Brain microvascular endothelial cell (primary cell): ENCODE measurements at regions not wholly inside any gene's neighbourhood (a gene's known extent, or its start where the extent isn't known, plus 50 kb on each side); places are given as distances from the start of the nearest gene placed in this dataset.

Source experiments
- DNase-seq: peaks from one replicate; pipeline ENCODE4 v3.0.0-alpha.2; 2020
- H3K27ac ChIP-seq: fragments of 250-450 bp; sonication (Bioruptor Pico); 2 replicates; pipeline ENCODE4 v1.5.1; 2020; ENCODE audit warnings: mild to moderate bottlenecking, moderate library complexity
- H3K27me3 ChIP-seq: fragments of 250-450 bp; sonication (Bioruptor Pico); replicated peaks from 2 replicates; pipeline ENCODE4 v1.5.1; 2020; ENCODE audit warnings: mild to moderate bottlenecking
- H3K36me3 ChIP-seq: fragments of 250-450 bp; sonication (Bioruptor Pico); replicated peaks from 2 replicates; pipeline ENCODE4 v1.5.1; 2020; ENCODE audit warnings: mild to moderate bottlenecking
- H3K4me3 ChIP-seq: 2 replicates; pipeline ENCODE4 v1.5.1; 2011; ENCODE audit warnings: low read depth, mild to moderate bottlenecking, control low read depth, low read length, moderate library complexity
- in situ Hi-C: cut with HindIII; loops from 2 replicates; pipeline ENCODE4 v1.10.0; 2017; ENCODE audit warnings: low sequenced_read_pairs, low pct_ligation_motif_present
- TF ChIP-seq, protein P1 (sequence below): IDR thresholded peaks from 2 replicates; pipeline ENCODE4 v1.5.1; 2011; ENCODE audit warnings: low read depth, mild to moderate bottlenecking, moderate library complexity, low read length, control low read depth, inconsistent platforms; ENCODE audit errors: missing control alignments

DNA sequence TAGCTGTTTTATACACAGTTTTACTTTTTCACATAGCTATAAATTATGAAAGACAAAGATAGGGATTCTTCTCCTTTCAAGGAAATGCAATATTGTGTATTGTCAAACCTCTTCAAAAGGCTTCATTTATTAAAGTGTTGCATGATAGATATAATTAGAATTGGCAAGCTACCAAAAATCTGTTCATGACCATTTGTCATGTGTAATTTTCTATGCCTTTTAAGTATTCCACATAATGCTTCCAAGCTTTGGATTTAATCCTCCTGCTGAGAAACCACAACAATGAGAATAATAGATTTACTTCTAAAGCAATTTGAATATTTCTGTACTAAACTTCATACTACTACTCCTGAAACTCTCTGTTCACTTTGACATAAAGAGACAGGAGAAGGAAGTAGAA lies 403.2 kb upstream of the CCDC179 start:
- H3K36me3 ChIP-seq, result no peaks in the 10 kb centered on the region
- TF ChIP-seq, protein P1, sequence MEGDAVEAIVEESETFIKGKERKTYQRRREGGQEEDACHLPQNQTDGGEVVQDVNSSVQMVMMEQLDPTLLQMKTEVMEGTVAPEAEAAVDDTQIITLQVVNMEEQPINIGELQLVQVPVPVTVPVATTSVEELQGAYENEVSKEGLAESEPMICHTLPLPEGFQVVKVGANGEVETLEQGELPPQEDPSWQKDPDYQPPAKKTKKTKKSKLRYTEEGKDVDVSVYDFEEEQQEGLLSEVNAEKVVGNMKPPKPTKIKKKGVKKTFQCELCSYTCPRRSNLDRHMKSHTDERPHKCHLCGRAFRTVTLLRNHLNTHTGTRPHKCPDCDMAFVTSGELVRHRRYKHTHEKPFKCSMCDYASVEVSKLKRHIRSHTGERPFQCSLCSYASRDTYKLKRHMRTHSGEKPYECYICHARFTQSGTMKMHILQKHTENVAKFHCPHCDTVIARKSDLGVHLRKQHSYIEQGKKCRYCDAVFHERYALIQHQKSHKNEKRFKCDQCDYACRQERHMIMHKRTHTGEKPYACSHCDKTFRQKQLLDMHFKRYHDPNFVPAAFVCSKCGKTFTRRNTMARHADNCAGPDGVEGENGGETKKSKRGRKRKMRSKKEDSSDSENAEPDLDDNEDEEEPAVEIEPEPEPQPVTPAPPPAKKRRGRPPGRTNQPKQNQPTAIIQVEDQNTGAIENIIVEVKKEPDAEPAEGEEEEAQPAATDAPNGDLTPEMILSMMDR, result no peak
- DNase-seq, result no peak
- H3K4me3 ChIP-seq, result no peak overlapping the region
- no peak overlapping the region for H3K27ac ChIP-seq
- in situ Hi-C loops, result no loop called here
- H3K27me3 ChIP-seq, result no peaks in the 10 kb centered on the region

DNA sequence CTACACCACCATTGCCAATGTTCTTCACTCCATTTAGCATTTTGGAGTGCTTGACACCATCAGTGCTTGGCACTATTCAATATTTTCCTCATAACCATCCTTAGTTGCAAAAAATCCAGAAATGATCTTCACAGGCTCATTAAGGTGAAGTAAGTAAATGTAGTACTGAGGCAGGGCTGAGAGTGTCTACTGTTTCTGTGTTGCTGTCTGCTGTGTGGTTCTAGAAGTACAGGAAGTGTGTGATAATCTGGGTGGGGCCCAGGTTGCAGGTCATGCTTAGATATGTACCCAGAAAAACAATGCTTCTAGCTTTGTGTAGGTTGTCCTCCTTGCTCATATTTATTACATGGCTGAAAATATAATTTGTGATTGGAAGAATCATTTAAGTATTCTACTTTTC lies 411.8 kb upstream of the CCDC179 start:
- DNase-seq, result no peak
- Histone ChIP-seq H3K4me3 (no peak overlapping the region), H3K27me3 (no peaks in the 10 kb centered on the region), H3K36me3 (no peaks in the 10 kb centered on the region), H3K27ac (no peak overlapping the region)
- TF ChIP-seq, protein P1, result no peak
- in situ Hi-C loops, result no loop called here

DNA sequence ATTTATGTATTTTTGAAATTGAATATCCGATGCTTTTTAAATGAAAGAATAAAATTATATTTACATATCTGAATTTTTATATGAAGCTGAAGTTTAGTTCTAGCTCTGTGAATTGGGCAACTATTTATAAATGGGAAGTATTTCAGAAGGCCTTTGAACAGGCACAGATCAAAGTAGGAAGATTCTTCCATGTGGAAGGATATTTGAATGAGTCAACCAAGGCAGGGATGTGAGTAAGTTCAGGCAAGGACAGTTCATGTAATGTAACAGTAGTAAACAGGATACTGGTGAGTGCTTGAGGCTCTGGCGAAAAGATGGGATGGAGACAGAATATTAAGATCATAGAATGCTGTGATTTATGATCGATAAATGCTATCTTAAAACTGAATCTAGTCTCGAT lies 417.8 kb upstream of the CCDC179 start:
- H3K27ac ChIP-seq, result no peak overlapping the region
- H3K27me3 ChIP-seq, result no peaks in the 10 kb centered on the region
- TF ChIP-seq, protein P1, result no peak
- no peaks in the 10 kb centered on the region for H3K36me3 ChIP-seq
- in situ Hi-C loops, result no loop called here
- DNase-seq, result peak; percentile 9
- H3K4me3 ChIP-seq, result no peak overlapping the region

DNA sequence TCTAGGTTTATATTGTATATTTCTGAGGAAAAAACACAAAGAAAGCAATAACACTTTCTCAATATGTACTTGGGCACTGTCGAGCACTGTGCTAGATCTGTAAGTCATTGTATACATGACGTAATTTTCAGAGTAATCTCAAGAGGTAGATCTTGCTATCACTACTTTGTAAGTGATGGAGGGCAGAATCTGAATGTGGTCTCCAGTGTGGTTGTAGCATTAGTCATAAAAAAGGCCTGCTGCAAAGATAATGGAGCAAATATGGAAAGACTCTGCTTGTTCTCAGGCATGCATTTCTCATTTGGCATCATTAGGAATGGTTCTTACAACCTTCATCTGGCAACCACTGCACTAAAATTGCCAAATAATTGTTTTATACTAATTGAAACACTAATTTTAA lies 419.8 kb upstream of the CCDC179 start:
- no peak overlapping the region for H3K27ac ChIP-seq
- peak; percentile 72 for DNase-seq
- in situ Hi-C loops, result no loop called here
- H3K27me3 ChIP-seq, result no peaks in the 10 kb centered on the region
- H3K36me3 ChIP-seq, result no peaks in the 10 kb centered on the region
- TF ChIP-seq, protein P1, result no peak
- H3K4me3 ChIP-seq, result no peak overlapping the region

DNA sequence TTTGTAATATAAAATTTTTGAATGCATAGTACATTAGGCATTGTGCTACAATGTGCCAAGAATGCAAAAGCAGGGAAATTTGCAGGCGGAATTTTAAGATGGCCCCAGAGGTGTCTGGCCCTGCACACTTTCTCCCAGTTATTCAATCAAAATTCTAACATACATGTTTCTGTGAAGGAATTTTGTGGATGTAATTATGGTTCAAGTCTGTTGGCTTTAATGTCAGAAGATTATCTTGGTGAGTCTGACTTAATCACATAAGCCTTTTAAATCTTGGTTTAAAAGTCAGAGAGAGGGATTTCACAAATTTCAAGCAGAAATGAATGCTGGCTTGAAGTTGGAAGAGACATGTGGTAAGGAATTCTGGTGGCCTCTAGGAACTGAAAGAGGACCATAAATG lies 423.4 kb upstream of the CCDC179 start:
- Histone ChIP-seq H3K36me3 (no peaks in the 10 kb centered on the region), H3K4me3 (no peak overlapping the region), H3K27ac (no peak overlapping the region), H3K27me3 (no peaks in the 10 kb centered on the region)
- in situ Hi-C loops, result no loop called here
- TF ChIP-seq, protein P1, result no peak
- DNase-seq, result no peak

DNA sequence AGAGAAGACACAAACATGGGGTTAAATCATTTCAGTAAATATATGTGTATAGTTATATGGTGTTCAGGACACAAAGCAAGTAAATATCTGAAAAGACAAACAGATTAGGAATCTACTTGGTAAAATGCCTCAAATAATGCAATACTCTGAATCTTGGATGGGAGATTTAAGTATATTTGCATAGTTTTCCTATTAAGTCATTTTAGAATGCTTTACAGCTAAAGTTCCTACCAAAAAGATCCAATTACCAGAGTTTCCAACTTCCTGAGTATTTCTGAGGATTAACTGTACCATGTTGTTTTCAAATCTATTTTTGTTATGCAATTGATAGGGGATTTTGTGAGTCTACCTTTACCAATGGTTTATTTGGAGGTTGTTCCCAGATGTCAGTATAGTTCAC lies 424.4 kb upstream of the CCDC179 start:
- no peaks in the 10 kb centered on the region for H3K27me3 ChIP-seq
- H3K27ac ChIP-seq, result no peak overlapping the region
- no peak for DNase-seq
- no peaks in the 10 kb centered on the region for H3K36me3 ChIP-seq
- in situ Hi-C loops, result no loop called here
- H3K4me3 ChIP-seq, result no peak overlapping the region
- TF ChIP-seq, protein P1, result no peak
